HG02642 (cell line): ENCODE measurements at regions not wholly inside any gene's neighbourhood (a gene's known extent, or its start where the extent isn't known, plus 50 kb on each side); places are given as distances from the start of the nearest gene placed in this dataset.
"Not testable (repeated sequence)": the region's sequence is repeated elsewhere in the genome, so short reads cannot be mapped to it uniquely, and the experiment has no call there.

ENCODE experiments used
- ATAC-seq: cut with Tn5 transposase; IDR thresholded peaks from one replicate; pipeline ENCODE4 v1.9.1; 2021; ENCODE audit warnings: mild to moderate bottlenecking; ENCODE audit not compliant: unreplicated experiment, poor library complexity

GRCh38 chr12:46942579-46942978 lies 116.8 kb upstream of the SLC38A4 start:
- no peak for ATAC-seq

- ATAC-seq, result no peak
Observed at GRCh38 chr12:46944088-46944487, 118.3 kb upstream of the SLC38A4 start.

- no peak for ATAC-seq
Observed at GRCh38 chr12:46944771-46945170, 119.0 kb upstream of the SLC38A4 start.

GRCh38 chr12:46945591-46945990 lies 119.8 kb upstream of the SLC38A4 start:
- no peak for ATAC-seq

GRCh38 chr12:46946137-46946536 lies 120.3 kb upstream of the SLC38A4 start:
- ATAC-seq, result no peak

GRCh38 chr12:46948936-46949545 lies 123.2 kb upstream of the SLC38A4 start:
- no peak for ATAC-seq

GRCh38 chr12:46950094-46950493 lies 124.3 kb upstream of the SLC38A4 start:
- ATAC-seq, result no peak

- no peak for ATAC-seq
Observed at GRCh38 chr12:46952880-46953483, 126.4 kb upstream of the PCED1B start.

- ATAC-seq, result no peak
Observed at GRCh38 chr12:46956451-46957035, 122.9 kb upstream of the PCED1B start.

- ATAC-seq, result no peak
Observed at GRCh38 chr12:46958053-46958452, 121.4 kb upstream of the PCED1B start.

GRCh38 chr12:46958599-46959290 lies 120.7 kb upstream of the PCED1B start:
- no peak for ATAC-seq

GRCh38 chr12:46959502-46959901 lies 119.9 kb upstream of the PCED1B start:
- no peak for ATAC-seq

GRCh38 chr12:46960681-46961080 lies 118.7 kb upstream of the PCED1B start:
- ATAC-seq, result no peak

GRCh38 chr12:46963191-46963590 lies 116.2 kb upstream of the PCED1B start:
- ATAC-seq, result no peak

- no peak for ATAC-seq
Observed at GRCh38 chr12:46963977-46964971, 115.1 kb upstream of the PCED1B start.

- no peak for ATAC-seq
Observed at GRCh38 chr12:46965137-46965536, 114.3 kb upstream of the PCED1B start.

- no peak for ATAC-seq
Observed at GRCh38 chr12:46965880-46966279, 113.5 kb upstream of the PCED1B start.

GRCh38 chr12:46970636-46971035 lies 108.8 kb upstream of the PCED1B start:
- ATAC-seq, result no peak

GRCh38 chr12:46973937-46974336 lies 105.5 kb upstream of the PCED1B start:
- ATAC-seq, result not testable (repeated sequence)

- ATAC-seq, result no peak
Observed at GRCh38 chr12:46977871-46978375, 101.5 kb upstream of the PCED1B start.
